AG04449 (cell line): ENCODE measurements at regions not wholly inside any gene's neighbourhood (a gene's known extent, or its start where the extent isn't known, plus 50 kb on each side); places are given as distances from the start of the nearest gene placed in this dataset.

ENCODE experiments used
- CTCF ChIA-PET: fragments of 350-600 bp; formaldehyde crosslinking; extraction: SDS; loops from one replicate; lab custom pipeline; 2021; ENCODE audit warnings: antibody characterized with exemption; lab: Yijun Ruan, JAX
- POLR2A ChIA-PET: fragments of 400-600, 350-600 bp; formaldehyde crosslinking; extraction: SDS; loops from one replicate; lab custom pipeline; 2020; ENCODE audit warnings: antibody characterized with exemption, inconsistent platforms; lab: Yijun Ruan, JAX
- DNase-seq: peaks from one replicate; pipeline ENCODE4 v3.0.0-alpha.2; 2010; ENCODE audit warnings: low read depth, low spot score
- H3K4me3 ChIP-seq: 2 replicates; pipeline ENCODE4 v1.5.1; 2011; ENCODE audit warnings: low read depth, mild to moderate bottlenecking, control low read depth, low read length
- TF ChIP-seq, protein P1 (sequence below): IDR thresholded peaks from one replicate; pipeline ENCODE4 v1.5.1; 2011; ENCODE audit warnings: mild to moderate bottlenecking, moderate library complexity, low read length, control low read depth, inconsistent platforms; ENCODE audit not compliant: insufficient read depth; ENCODE audit errors: missing control alignments

DNA sequence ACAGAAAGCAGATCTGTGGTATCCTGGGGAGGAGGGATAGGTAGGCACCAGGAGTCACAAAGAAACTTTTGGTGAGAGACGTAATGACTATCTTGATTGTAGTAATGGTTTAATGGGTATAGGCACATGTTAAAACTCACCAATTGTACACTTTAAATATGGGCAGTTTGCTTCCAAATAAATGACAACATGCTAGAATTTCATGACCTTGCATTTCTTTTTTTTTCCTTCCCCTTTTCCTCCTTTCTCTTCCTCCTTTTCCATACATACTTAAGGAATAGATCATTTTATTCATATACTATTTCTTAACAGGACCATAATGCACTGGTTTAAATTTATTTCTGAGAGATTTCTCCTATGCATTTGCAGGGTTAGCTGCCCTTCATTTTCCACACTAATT lies 341.8 kb downstream of the TMEM182 start:
- TF ChIP-seq, protein P1, sequence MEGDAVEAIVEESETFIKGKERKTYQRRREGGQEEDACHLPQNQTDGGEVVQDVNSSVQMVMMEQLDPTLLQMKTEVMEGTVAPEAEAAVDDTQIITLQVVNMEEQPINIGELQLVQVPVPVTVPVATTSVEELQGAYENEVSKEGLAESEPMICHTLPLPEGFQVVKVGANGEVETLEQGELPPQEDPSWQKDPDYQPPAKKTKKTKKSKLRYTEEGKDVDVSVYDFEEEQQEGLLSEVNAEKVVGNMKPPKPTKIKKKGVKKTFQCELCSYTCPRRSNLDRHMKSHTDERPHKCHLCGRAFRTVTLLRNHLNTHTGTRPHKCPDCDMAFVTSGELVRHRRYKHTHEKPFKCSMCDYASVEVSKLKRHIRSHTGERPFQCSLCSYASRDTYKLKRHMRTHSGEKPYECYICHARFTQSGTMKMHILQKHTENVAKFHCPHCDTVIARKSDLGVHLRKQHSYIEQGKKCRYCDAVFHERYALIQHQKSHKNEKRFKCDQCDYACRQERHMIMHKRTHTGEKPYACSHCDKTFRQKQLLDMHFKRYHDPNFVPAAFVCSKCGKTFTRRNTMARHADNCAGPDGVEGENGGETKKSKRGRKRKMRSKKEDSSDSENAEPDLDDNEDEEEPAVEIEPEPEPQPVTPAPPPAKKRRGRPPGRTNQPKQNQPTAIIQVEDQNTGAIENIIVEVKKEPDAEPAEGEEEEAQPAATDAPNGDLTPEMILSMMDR = no peak
- no peak overlapping the region for H3K4me3 ChIP-seq
- no peak for DNase-seq
- ChIA-PET POLR2A (no interaction called here), CTCF (no interaction called here)

DNA sequence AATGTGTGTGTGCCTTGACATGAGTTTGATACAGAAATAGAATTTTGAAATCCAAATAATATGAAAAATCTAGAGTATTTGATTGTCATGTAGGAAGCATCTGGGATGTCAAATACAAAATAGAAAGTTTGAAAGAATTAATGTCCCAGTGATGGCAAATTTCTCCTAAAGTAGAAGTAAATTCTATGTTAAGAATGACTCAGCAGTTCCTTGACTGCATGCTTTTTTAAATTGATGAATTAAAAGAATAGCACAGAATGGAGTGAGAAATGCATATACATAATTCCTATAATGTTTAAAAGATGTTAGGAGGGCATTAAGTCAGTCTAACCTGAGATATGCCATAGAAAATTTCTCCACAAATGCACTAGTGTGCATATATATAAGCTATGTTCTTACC lies 357.5 kb downstream of the TMEM182 start:
- ChIA-PET CTCF (no interaction called here), POLR2A (no interaction called here)
- TF ChIP-seq, protein P1 = no peak
- no peak overlapping the region for H3K4me3 ChIP-seq
- no peak for DNase-seq

DNA sequence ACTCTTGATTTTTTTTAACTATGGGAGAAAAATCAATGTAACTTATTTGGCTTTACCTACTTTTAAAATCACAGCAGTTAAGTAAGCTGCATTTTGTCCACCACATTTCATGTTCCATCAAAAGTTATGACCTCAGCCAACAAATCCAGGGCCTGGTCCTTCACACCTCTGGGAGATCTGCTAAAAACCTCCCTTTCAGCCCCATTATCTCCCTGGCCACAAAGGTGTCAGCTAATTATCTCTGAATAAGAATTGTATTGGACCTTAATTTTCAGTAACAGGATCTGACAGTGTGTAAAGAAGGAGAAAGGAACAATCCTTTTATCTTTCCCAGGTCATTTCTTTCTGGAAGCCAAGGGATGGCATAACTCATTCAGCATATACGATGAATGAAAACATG lies 359.3 kb downstream of the TMEM182 start:
- DNase-seq = no peak
- TF ChIP-seq, protein P1 = no peak
- POLR2A ChIA-PET = no interaction called here
- CTCF ChIA-PET = no interaction called here
- no peak overlapping the region for H3K4me3 ChIP-seq

DNA sequence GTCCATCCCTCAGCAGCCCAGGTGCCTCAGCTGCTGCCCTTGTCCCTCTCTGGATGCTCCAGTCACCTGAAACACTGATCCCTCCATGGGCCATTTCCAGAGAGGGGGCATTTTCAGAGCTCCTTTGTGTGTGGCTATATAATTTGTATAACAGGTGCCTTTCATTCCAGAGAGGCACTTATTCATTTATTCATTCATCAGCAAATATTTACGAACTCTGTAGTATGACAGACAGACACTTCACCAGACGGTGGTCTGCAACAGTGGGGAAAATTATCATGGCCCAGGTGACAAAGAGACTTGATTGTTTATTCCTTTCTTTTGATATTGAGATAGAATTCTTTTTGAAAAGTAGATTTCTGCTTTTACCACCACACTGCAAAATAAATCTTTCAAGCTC lies 361.7 kb downstream of the TMEM182 start:
- no peak overlapping the region for H3K4me3 ChIP-seq
- CTCF ChIA-PET = no interaction called here
- no peak for DNase-seq
- TF ChIP-seq, protein P1 = no peak
- POLR2A ChIA-PET = no interaction called here

DNA sequence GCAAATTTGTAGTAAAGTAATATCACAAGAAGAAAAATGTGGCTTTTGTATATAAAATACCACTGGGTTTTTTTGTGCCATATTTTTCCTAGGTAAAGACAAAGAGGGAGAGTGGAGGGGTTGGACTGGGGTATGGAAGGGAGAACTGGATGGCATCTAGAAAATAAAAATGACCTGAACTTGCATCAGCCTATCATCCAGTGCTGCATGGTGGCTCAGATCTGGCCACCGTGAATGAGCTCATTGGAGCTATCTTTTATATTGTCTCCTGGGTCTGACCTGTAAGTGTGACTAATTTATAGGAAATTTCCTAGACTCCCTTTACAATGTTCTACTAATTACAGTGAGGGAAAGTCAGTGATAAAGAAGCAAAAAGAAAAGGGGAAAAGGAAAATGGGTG lies 369.0 kb downstream of the TMEM182 start:
- H3K4me3 ChIP-seq = no peak overlapping the region
- POLR2A ChIA-PET = no interaction called here
- TF ChIP-seq, protein P1 = no peak
- CTCF ChIA-PET = no interaction called here
- no peak for DNase-seq

DNA sequence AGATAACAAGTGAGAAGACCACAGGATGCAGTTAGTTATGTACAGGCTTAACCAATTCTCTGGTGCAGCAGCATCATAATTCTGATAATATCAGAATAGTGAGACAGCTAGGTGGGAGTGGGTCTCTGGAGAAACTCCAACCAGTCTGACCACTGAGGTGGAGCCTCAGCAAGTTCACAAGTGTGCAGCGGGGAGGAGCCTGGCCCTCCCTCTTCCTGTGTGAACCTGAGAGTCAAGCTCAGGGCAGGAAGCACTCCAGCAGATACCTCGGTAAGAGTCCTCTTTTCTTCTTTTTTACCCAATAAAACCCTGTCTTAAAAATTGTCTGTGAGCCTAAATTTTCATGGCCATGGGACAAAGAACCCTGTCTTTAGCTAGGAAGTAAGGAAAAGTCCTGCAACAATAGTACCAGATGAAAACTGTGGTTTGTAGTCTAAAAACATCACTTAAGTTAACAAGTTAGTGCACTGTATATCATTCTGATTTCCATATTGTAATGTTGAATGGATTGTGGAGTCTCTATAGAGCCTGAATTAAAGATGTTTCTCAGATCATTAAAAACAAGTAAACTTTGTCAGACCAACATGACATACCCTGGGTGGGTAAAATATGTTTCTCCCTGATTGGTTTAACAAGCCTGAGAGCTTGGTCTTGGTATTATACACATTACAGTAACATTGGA lies 370.8 kb downstream of the TMEM182 start:
- H3K4me3 ChIP-seq = no peak overlapping the region
- ChIA-PET CTCF (no interaction called here), POLR2A (no interaction called here)
- TF ChIP-seq, protein P1 = no peak
- DNase-seq = no peak
